ENCODE measurements at regions not wholly inside any gene's neighbourhood (a gene's known extent, or its start where the extent isn't known, plus 50 kb on each side); places are given as distances from the start of the nearest gene placed in this dataset.
"Not testable (repeated sequence)": the region's sequence is repeated elsewhere in the genome, so short reads cannot be mapped to it uniquely, and the experiment has no call there.

- peaks cover 11% of the 10 kb centered on the region for H3K27me3 Mint-ChIP-seq
- not testable (repeated sequence) for H3K4me3 Mint-ChIP-seq; H3K9me3 Mint-ChIP-seq; H3K36me3 Mint-ChIP-seq (ENCODE audit: low read depth); H3K27ac Mint-ChIP-seq; DNase-seq; H3K4me1 Mint-ChIP-seq (ENCODE audit: low read depth)
These were observed 54.4 kb upstream of the MUCL1 start for GRCh38 chr12:54799966-54800365.

DNA sequence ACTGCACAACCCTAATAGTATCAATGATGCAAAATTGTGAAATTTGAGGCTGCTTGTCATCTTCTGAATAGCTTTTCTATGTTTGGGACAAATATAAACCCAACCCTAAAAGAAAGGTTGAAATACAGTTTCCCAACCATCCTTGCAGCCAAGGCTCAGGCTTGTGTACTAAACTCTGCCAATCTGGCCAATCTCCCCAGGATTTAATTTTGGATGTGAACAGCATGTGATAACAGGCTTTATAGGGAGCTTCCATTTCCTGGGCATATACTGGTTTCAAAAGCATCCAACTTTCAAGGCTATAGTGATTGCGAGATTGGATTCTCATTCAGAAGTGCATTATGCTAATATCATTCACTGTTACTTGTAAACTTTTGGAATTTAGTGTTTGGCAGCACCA lies 55.7 kb upstream of the MUCL1 start:
- no peaks in the 10 kb centered on the region for H3K9me3 Mint-ChIP-seq
- H3K4me3 Mint-ChIP-seq, result no peak overlapping the region
- no peak for DNase-seq
- peaks cover 11% of the 10 kb centered on the region for H3K27me3 Mint-ChIP-seq
- no peak overlapping the region for H3K27ac Mint-ChIP-seq
- no peaks in the 10 kb centered on the region for H3K36me3 Mint-ChIP-seq (ENCODE audit: low read depth)
- H3K4me1 Mint-ChIP-seq (ENCODE audit: low read depth), result no peaks in the 10 kb centered on the region

GRCh38 chr12:54796991-54797390 lies 57.3 kb upstream of the MUCL1 start:
- Mint-ChIP-seq H3K4me1 (ENCODE audit: low read depth) (no peaks in the 10 kb centered on the region), H3K27ac (no peak overlapping the region), H3K36me3 (ENCODE audit: low read depth) (no peaks in the 10 kb centered on the region), H3K27me3 (peaks cover 11% of the 10 kb centered on the region), H3K9me3 (no peaks in the 10 kb centered on the region), H3K4me3 (no peak overlapping the region)
- DNase-seq, result no peak

GRCh38 chr12:54795644-54796043 lies 58.7 kb upstream of the MUCL1 start:
- Mint-ChIP-seq H3K9me3 (no peaks in the 10 kb centered on the region), H3K27ac (no peak overlapping the region), H3K36me3 (ENCODE audit: low read depth) (no peaks in the 10 kb centered on the region), H3K4me1 (ENCODE audit: low read depth) (no peaks in the 10 kb centered on the region), H3K27me3 (peaks cover 11% of the 10 kb centered on the region), H3K4me3 (no peak overlapping the region)
- no peak for DNase-seq

GRCh38 chr12:54786081-54786480 lies 68.2 kb upstream of the MUCL1 start:
- peaks cover 11% of the 10 kb centered on the region for H3K27me3 Mint-ChIP-seq
- no peaks in the 10 kb centered on the region for H3K4me1 Mint-ChIP-seq (ENCODE audit: low read depth)
- H3K27ac Mint-ChIP-seq, result no peak overlapping the region
- H3K36me3 Mint-ChIP-seq (ENCODE audit: low read depth), result no peaks in the 10 kb centered on the region
- H3K9me3 Mint-ChIP-seq, result peaks cover 21% of the 10 kb centered on the region
- no peak overlapping the region for H3K4me3 Mint-ChIP-seq
- no peak for DNase-seq

DNA sequence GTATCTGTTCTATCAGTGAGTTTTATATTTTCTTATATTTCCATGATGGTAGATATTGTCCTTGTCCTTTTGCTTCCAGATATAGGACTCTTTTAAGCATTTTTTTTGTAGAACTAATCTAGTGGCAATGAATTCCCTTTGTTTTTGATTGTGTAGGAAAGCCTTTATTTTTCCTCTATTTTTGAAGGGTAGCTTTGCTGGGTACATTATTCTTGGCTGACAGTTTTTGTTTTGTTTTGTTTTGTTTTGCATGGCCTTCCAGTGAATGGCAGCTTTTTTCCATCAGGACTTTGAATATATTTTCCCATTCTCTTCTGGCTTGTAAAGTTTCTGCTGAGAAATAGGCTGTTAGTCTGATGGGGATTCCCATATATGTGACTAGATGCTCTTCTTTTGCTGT lies 70.2 kb upstream of the MUCL1 start:
- Mint-ChIP-seq H3K27me3 (peaks cover 11% of the 10 kb centered on the region), H3K4me3 (no peak overlapping the region), H3K9me3 (peaks cover 21% of the 10 kb centered on the region), H3K4me1 (ENCODE audit: low read depth) (no peaks in the 10 kb centered on the region), H3K27ac (no peak overlapping the region), H3K36me3 (ENCODE audit: low read depth) (no peaks in the 10 kb centered on the region)
- DNase-seq, result no peak

- H3K27ac Mint-ChIP-seq, DNase-seq: not testable (repeated sequence)
These were observed 77.3 kb upstream of the MUCL1 start for GRCh38 chr12:54777031-54777430.

DNA sequence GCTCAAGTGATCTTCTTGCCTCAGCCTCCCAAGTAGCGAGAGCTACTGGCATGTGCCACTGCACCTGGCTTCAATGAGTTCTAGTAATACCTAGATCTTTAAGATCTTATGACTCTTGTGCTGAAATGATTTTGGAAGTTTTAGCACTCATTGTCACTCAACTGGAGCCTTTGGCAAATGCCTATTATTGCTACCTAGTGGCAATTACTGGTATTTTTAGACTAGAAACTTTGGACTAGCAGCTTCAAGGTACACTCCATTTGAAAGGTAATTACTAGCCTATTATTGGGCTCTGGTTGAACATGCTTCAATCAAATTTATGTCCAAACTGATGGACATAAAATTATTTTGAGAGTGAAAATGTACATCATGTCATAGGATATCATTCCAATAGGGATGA lies 80.7 kb upstream of the MUCL1 start:
- Mint-ChIP-seq H3K4me1 (ENCODE audit: low read depth) (peaks cover 26% of the 10 kb centered on the region), H3K27ac (no peak overlapping the region), H3K27me3 (peaks cover 8% of the 10 kb centered on the region), H3K36me3 (ENCODE audit: low read depth) (no peaks in the 10 kb centered on the region), H3K9me3 (no peaks in the 10 kb centered on the region), H3K4me3 (no peak overlapping the region)
- DNase-seq, result no peak

More at GRCh38 chr12:54777031-54777430, 77.3 kb upstream of the MUCL1 start:
- H3K27me3 Mint-ChIP-seq; H3K4me3 Mint-ChIP-seq; H3K36me3 Mint-ChIP-seq (ENCODE audit: low read depth); H3K9me3 Mint-ChIP-seq: not testable (repeated sequence)
- peaks cover 28% of the 10 kb centered on the region for H3K4me1 Mint-ChIP-seq (ENCODE audit: low read depth)

DNA sequence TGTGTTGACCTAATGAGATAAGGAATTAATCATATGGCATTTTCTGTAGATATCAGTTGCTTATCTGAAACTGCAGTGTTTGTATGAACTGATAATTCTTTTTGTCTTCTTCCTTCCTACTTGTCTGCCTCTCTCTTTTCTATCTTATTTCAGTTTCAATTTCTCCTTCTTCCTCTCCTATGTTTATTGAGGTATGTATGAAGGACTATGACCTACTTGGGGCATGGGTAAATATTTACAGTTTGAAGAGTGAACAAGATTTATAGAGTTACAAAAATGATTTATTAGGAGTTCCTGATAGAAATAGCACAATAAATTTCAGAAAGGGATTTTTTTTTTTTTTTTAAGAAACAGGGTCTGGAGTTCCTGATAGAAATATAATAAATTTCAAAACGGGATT lies 88.7 kb upstream of the MUCL1 start:
- Mint-ChIP-seq H3K4me1 (ENCODE audit: low read depth) (peaks cover 16% of the 10 kb centered on the region), H3K9me3 (no peaks in the 10 kb centered on the region), H3K4me3 (no peak overlapping the region), H3K36me3 (ENCODE audit: low read depth) (no peaks in the 10 kb centered on the region), H3K27me3 (no peaks in the 10 kb centered on the region), H3K27ac (no peak overlapping the region)
- no peak for DNase-seq

GRCh38 chr12:54762390-54762789 lies 91.9 kb upstream of the MUCL1 start:
- no peak for DNase-seq
- H3K9me3 Mint-ChIP-seq, result peaks cover 5% of the 10 kb centered on the region
- H3K27ac Mint-ChIP-seq, result no peak overlapping the region
- H3K27me3 Mint-ChIP-seq, result no peaks in the 10 kb centered on the region
- H3K4me1 Mint-ChIP-seq (ENCODE audit: low read depth), result peaks cover 20% of the 10 kb centered on the region
- H3K36me3 Mint-ChIP-seq (ENCODE audit: low read depth), result no peaks in the 10 kb centered on the region
- H3K4me3 Mint-ChIP-seq, result no peak overlapping the region

GRCh38 chr12:54759751-54760150 lies 94.6 kb upstream of the MUCL1 start:
- Mint-ChIP-seq H3K27me3 (no peaks in the 10 kb centered on the region), H3K9me3 (peaks cover 5% of the 10 kb centered on the region), H3K4me1 (ENCODE audit: low read depth) (peaks cover 15% of the 10 kb centered on the region)

GRCh38 chr12:54751493-54751892 lies 102.8 kb upstream of the MUCL1 start:
- H3K4me3 Mint-ChIP-seq, result no peak overlapping the region
- H3K27me3 Mint-ChIP-seq, result no peaks in the 10 kb centered on the region
- no peak for DNase-seq
- peaks cover 21% of the 10 kb centered on the region for H3K4me1 Mint-ChIP-seq (ENCODE audit: low read depth)
- no peak overlapping the region for H3K27ac Mint-ChIP-seq
- H3K9me3 Mint-ChIP-seq, result no peaks in the 10 kb centered on the region
- no peaks in the 10 kb centered on the region for H3K36me3 Mint-ChIP-seq (ENCODE audit: low read depth)

More at GRCh38 chr12:54759751-54760150, 94.6 kb upstream of the MUCL1 start:
- Mint-ChIP-seq H3K4me3 (no peak overlapping the region), H3K27ac (no peak overlapping the region), H3K36me3 (ENCODE audit: low read depth) (no peaks in the 10 kb centered on the region)
- no peak for DNase-seq

- H3K9me3 Mint-ChIP-seq, result no peaks in the 10 kb centered on the region
- peak overlapping the region; percentile 21 for H3K4me3 Mint-ChIP-seq
- H3K36me3 Mint-ChIP-seq (ENCODE audit: low read depth), result no peaks in the 10 kb centered on the region
- no peak overlapping the region for H3K27ac Mint-ChIP-seq
- H3K4me1 Mint-ChIP-seq (ENCODE audit: low read depth), result peaks cover 20% of the 10 kb centered on the region
- H3K27me3 Mint-ChIP-seq, result no peaks in the 10 kb centered on the region
- no peak for DNase-seq
These were observed 101.1 kb upstream of the DCD start for GRCh38 chr12:54749191-54749818.

- Mint-ChIP-seq H3K4me1 (ENCODE audit: low read depth) (peaks cover 45% of the 10 kb centered on the region), H3K36me3 (ENCODE audit: low read depth) (no peaks in the 10 kb centered on the region), H3K4me3 (no peak overlapping the region), H3K9me3 (no peaks in the 10 kb centered on the region), H3K27ac (no peak overlapping the region), H3K27me3 (no peaks in the 10 kb centered on the region)
- DNase-seq, result no peak
These were observed 96.4 kb upstream of the DCD start for GRCh38 chr12:54744590-54744989.

GRCh38 chr12:54740882-54741281 lies 92.7 kb upstream of the DCD start:
- Mint-ChIP-seq H3K27me3 (no peaks in the 10 kb centered on the region), H3K4me1 (ENCODE audit: low read depth) (peaks cover 47% of the 10 kb centered on the region)
- DNase-seq, result no peak

DNA sequence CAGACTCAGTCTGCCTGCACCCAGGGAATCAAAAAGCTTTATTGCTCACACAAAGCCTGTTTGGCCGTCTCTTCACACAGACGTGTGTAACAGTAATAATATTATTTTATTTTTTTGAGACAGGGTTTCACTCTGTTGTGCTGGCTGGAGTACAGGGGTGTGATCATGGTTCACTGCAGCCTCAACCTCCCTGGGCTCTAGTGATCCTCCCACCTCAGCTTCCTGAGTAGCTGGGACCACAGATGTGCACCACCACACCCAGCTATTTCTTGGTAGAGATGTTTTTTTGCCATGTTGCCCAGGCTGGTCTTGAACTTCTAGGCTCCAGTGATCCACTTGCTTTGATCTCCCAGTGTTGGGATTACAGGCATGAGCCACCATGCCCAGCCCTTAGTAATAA lies 88.4 kb upstream of the DCD start:
- no peak for DNase-seq
- Mint-ChIP-seq H3K27ac (no peak overlapping the region), H3K27me3 (no peaks in the 10 kb centered on the region), H3K4me3 (no peak overlapping the region), H3K9me3 (peaks cover 6% of the 10 kb centered on the region), H3K4me1 (ENCODE audit: low read depth) (peaks cover 25% of the 10 kb centered on the region), H3K36me3 (ENCODE audit: low read depth) (no peaks in the 10 kb centered on the region)

More at GRCh38 chr12:54740882-54741281, 92.7 kb upstream of the DCD start:
- Mint-ChIP-seq H3K27ac (no peak overlapping the region), H3K4me3 (no peak overlapping the region), H3K9me3 (peaks cover 6% of the 10 kb centered on the region), H3K36me3 (ENCODE audit: low read depth) (no peaks in the 10 kb centered on the region)

Measured in activated T-cell treated with anti-CD3 and anti-CD28 coated beads, Interleukin-2, amount 50 U/mL, for 24 hours (primary cell).